H1 (cell line): ENCODE measurements at regions not wholly inside any gene's neighbourhood (a gene's known extent, or its start where the extent isn't known, plus 50 kb on each side); places are given as distances from the start of the nearest gene placed in this dataset.

Experiments
- CTCF ChIA-PET: fragments of 300-600 bp; sonication (Branson Sonifier 250); formaldehyde crosslinking; loops from one replicate; lab custom pipeline; 2021; ENCODE audit not compliant: partially characterized antibody; lab: Charles Lee
- POLR2A ChIA-PET: fragments of 300-600 bp; sonication (Branson Sonifier 250); formaldehyde crosslinking; loops from one replicate; lab custom pipeline; 2021; ENCODE audit warnings: inconsistent platforms; ENCODE audit not compliant: partially characterized antibody; lab: Charles Lee
- DNase-seq, 2 experiments: peaks; one replicate each; pipeline versions ENCODE4 v3.0.0 to v3.0.0-alpha.2; 2010 to 2022; ENCODE audit warnings: low spot score in 2 of 2, low read depth in 1 of 2, mixed read lengths in 1 of 2
- FAIRE-seq: peaks from 2 replicates; lab custom pipeline; 2011; peaks lifted over from hg19 to GRCh38; lab: Jason Lieb, UNC
- H2AFZ ChIP-seq: 2 replicates; pipeline ENCODE4 v1.8.1; 2012; ENCODE audit warnings: low read length, inconsistent platforms
- H2AK5ac ChIP-seq: 2 replicates; pipeline ENCODE4 v1.6.1; 2013; ENCODE audit warnings: low read depth, low read length
- H2BK120ac ChIP-seq: replicated peaks from 2 replicates; pipeline ENCODE3; 2013; ENCODE audit warnings: low read depth, low read length, inconsistent platforms
- H2BK12ac ChIP-seq: 2 replicates; pipeline ENCODE4 v1.6.1; 2013; ENCODE audit warnings: low read depth, low read length
- H2BK15ac ChIP-seq: 2 replicates; pipeline ENCODE4 v1.6.1; 2013; ENCODE audit warnings: low read length
- H2BK20ac ChIP-seq: 2 replicates; pipeline ENCODE4 v1.6.1; 2013; ENCODE audit warnings: low read length
- H2BK5ac ChIP-seq: 2 replicates; pipeline ENCODE4 v1.6.1; 2013; ENCODE audit warnings: low read depth, low read length
- H3K14ac ChIP-seq: 2 replicates; pipeline ENCODE4 v1.6.1; 2013; ENCODE audit warnings: inconsistent platforms; ENCODE audit not compliant: insufficient read length
- H3K18ac ChIP-seq: 2 replicates; pipeline ENCODE4 v1.6.1; 2013; ENCODE audit warnings: low read length; ENCODE audit errors: extremely low read depth
- H3K23ac ChIP-seq: 2 replicates; pipeline ENCODE4 v1.6.1; 2013; ENCODE audit warnings: inconsistent platforms; ENCODE audit not compliant: insufficient read length
- H3K23me2 ChIP-seq: 2 replicates; pipeline ENCODE4 v1.6.1; 2013; ENCODE audit warnings: low read depth, low read length
- H3K27ac ChIP-seq: 2 replicates; pipeline ENCODE4 v1.6.1; 2011; ENCODE audit warnings: low read depth, low read length, inconsistent platforms
- H3K27me3 ChIP-seq, 4 experiments: replicated peaks in 1 of 4; 1 replicate in 1 of 4; 2 replicates in 3 of 4; pipeline versions ENCODE4 v1.6.1 to v1.8.1; 2011 to 2013; ENCODE audit warnings: low read length in 3 of 4, mild to moderate bottlenecking in 3 of 4, inconsistent platforms in 2 of 4, mixed read lengths in 2 of 4, moderate library complexity in 1 of 4; ENCODE audit not compliant: control insufficient read depth in 3 of 4, insufficient read depth in 3 of 4; ENCODE audit errors: extremely low read depth in 1 of 4
- H3K36me3 ChIP-seq, 4 experiments: 2 replicates each; pipeline versions ENCODE4 v1.6.1 to v1.8.1; 2011 to 2013; ENCODE audit warnings: mild to moderate bottlenecking in 4 of 4, low read length in 3 of 4, moderate library complexity in 2 of 4, control low read depth in 1 of 4, inconsistent platforms in 1 of 4; ENCODE audit not compliant: insufficient read depth in 4 of 4, control insufficient read depth in 2 of 4
- H3K4ac ChIP-seq: replicated peaks from 2 replicates; pipeline ENCODE3; 2013; ENCODE audit warnings: low read length, low read depth, mixed read lengths, inconsistent platforms; ENCODE audit not compliant: insufficient read length
- H3K4me1 ChIP-seq, 4 experiments: replicated peaks in 1 of 4; 1 replicate in 1 of 4; 2 replicates in 3 of 4; pipeline versions ENCODE4 v1.6.1 to v1.8.1; 2011 to 2013; ENCODE audit warnings: low read length in 3 of 4, inconsistent platforms in 2 of 4, mixed read lengths in 1 of 4; ENCODE audit not compliant: insufficient read depth in 4 of 4, control insufficient read depth in 3 of 4
- H3K4me2 ChIP-seq, 2 experiments: 2 replicates each; pipeline versions ENCODE4 v1.6.1 to v1.8.1; 2011 to 2013; ENCODE audit warnings: low read depth in 2 of 2, low read length in 2 of 2, control low read depth in 1 of 2, inconsistent platforms in 1 of 2, mild to moderate bottlenecking in 1 of 2; ENCODE audit not compliant: insufficient read depth in 1 of 2
- H3K4me3 ChIP-seq, 4 experiments: fragments of 200-600, 300-600 bp in 1 of 4; sonication (generic), shearing (Covaris generic), sonication (Bioruptor Twin) in 1 of 4; 2 replicates each; pipeline versions ENCODE4 v1.5.1 to v1.8.1; 2011 to 2016; ENCODE audit warnings: low read length in 4 of 4, low read depth in 3 of 4, control low read depth in 2 of 4, inconsistent platforms in 2 of 4, mild to moderate bottlenecking in 2 of 4, mixed read lengths in 1 of 4, moderate library complexity in 1 of 4; ENCODE audit not compliant: insufficient read depth in 2 of 4; ENCODE audit errors: extremely low read depth in 1 of 4
- H3K56ac ChIP-seq: replicated peaks from 2 replicates; pipeline ENCODE3; 2013; ENCODE audit warnings: low read depth, mild to moderate bottlenecking, mixed read lengths, low read length, inconsistent platforms; ENCODE audit not compliant: insufficient read length
- H3K79me1 ChIP-seq: 2 replicates; pipeline ENCODE4 v1.6.1; 2013; ENCODE audit warnings: low read depth, low read length, control low read depth
- H3K79me2 ChIP-seq, 2 experiments: 2 replicates each; pipeline versions ENCODE4 v1.6.1 to v1.8.1; 2012 to 2013; ENCODE audit warnings: low read length in 2 of 2, mild to moderate bottlenecking in 2 of 2, inconsistent platforms in 1 of 2; ENCODE audit not compliant: insufficient read depth in 2 of 2, control insufficient read depth in 1 of 2
- H3K9ac ChIP-seq, 4 experiments: replicated peaks in 1 of 4; 1 replicate in 1 of 4; 2 replicates in 3 of 4; pipeline versions ENCODE4 v1.6.1 to v1.8.1; 2011 to 2013; ENCODE audit warnings: low read depth in 3 of 4, low read length in 3 of 4, control low read depth in 2 of 4, mild to moderate bottlenecking in 2 of 4, moderate library complexity in 2 of 4, inconsistent platforms in 1 of 4; ENCODE audit errors: extremely low read depth in 1 of 4
- H3K9me3 ChIP-seq, 2 experiments: 2 replicates each; pipeline versions ENCODE4 v1.6.1 to v1.8.1; 2012 to 2013; ENCODE audit warnings: mild to moderate bottlenecking in 2 of 2, moderate library complexity in 2 of 2, control low read depth in 1 of 2, inconsistent platforms in 1 of 2, low read depth in 1 of 2, low read length in 1 of 2, mixed read lengths in 1 of 2; ENCODE audit not compliant: insufficient read depth in 2 of 2
- H4K20me1 ChIP-seq, 2 experiments: replicated peaks in 1 of 2; 2 replicates each; pipeline versions ENCODE3 to v1.8.1; 2011 to 2013; ENCODE audit warnings: inconsistent platforms in 2 of 2, low read length in 2 of 2, mild to moderate bottlenecking in 1 of 2; ENCODE audit not compliant: insufficient read depth in 2 of 2, control insufficient read depth in 1 of 2
- H4K5ac ChIP-seq: 2 replicates; pipeline ENCODE4 v1.6.1; 2013; ENCODE audit warnings: low read length, low read depth, mixed read lengths, inconsistent platforms; ENCODE audit not compliant: insufficient read length
- H4K8ac ChIP-seq: 2 replicates; pipeline ENCODE4 v1.8.0; 2013; ENCODE audit warnings: mild to moderate bottlenecking, moderate library complexity, low read length, inconsistent platforms; ENCODE audit not compliant: insufficient read depth; ENCODE audit errors: extremely low read depth
- H4K91ac ChIP-seq: replicated peaks from 2 replicates; pipeline ENCODE3; 2013; ENCODE audit warnings: low read length, mixed read lengths, inconsistent platforms; ENCODE audit not compliant: insufficient read length
- CTCF ChIP-seq, 3 experiments: IDR thresholded peaks; 1 replicate in 2 of 3; 2 replicates in 1 of 3; pipeline versions ENCODE4 v1.5.1 to v1.6.1; 2011; ENCODE audit warnings: low read length in 3 of 3, mild to moderate bottlenecking in 3 of 3, inconsistent platforms in 2 of 3, low read depth in 1 of 3, moderate library complexity in 1 of 3; ENCODE audit not compliant: insufficient read depth in 1 of 3; ENCODE audit errors: control extremely low read depth in 1 of 3
- E2F6 ChIP-seq: IDR thresholded peaks from 2 replicates; pipeline ENCODE4 v1.6.1; 2012; ENCODE audit warnings: inconsistent platforms
- RAD21 ChIP-seq, 2 experiments: IDR thresholded peaks in 1 of 2; conservative IDR thresholded peaks in 1 of 2; 2 replicates each; pipeline ENCODE4 v1.6.1; 2011; ENCODE audit warnings: low read depth in 2 of 2, low read length in 2 of 2, improper control_type of control experiment in 1 of 2, inconsistent platforms in 1 of 2, mild to moderate bottlenecking in 1 of 2, moderate library complexity in 1 of 2
- SP1 ChIP-seq: IDR thresholded peaks from 2 replicates; pipeline ENCODE4 v1.6.1; 2011; ENCODE audit warnings: low read depth, low read length
- whole genome bisulfite sequencing, 2 experiments: shearing (Covaris generic) in 1 of 2; methylation state at CpG; one replicate each; pipeline versions ENCODE4 v1.1.6 to v1.1.7; 2013 to 2015; ENCODE audit warnings: low lambda C conversion rate in 2 of 2, mixed read lengths in 2 of 2, inconsistent platforms in 1 of 2, low coverage in 1 of 2, missing lambda C conversion rate in 1 of 2; ENCODE audit not compliant: insufficient replicate concordance in 2 of 2, insufficient coverage in 1 of 2, insufficient read length in 1 of 2; ENCODE audit errors: extremely low coverage in 1 of 2, missing lambda C conversion rate in 1 of 2; 5-methylcytosine and 5-hydroxymethylcytosine counted together

- no peak overlapping the region for H2BK20ac ChIP-seq
- CTCF ChIA-PET = interaction anchor here (0.7 to 1.8 kb wide), 5 partner anchors 11 to 82 kb away, joined by 3 to 5 read pairs (median 3); no protein-coding TSS in a partner anchor
- TF ChIP-seq SP1 (no peak), CTCF (IDR thresholded peaks at IDR 0.05; ENCODE audit: control extremely low read depth in 1 of 3, insufficient read depth in 1 of 3, low read depth in 1 of 3, low read length in 3 of 3) (peak; percentile 12 to 24 (median 16); a peak in 3 of 4 replicates), RAD21 (IDR thresholded peaks at IDR 0.05 in 1 of 2, conservative IDR thresholded peaks at IDR 0.05 in 1 of 2; ENCODE audit: low read depth in 2 of 2, low read length in 2 of 2) (peak; percentile 23 to 45; a peak in 3 of 4 replicates), E2F6 (no peak)
- FAIRE-seq (no peak), DNase-seq (no peak)
- no peaks in the 10 kb centered on the region for H3K79me1 ChIP-seq
- 0 out of 2 replicates have a peak overlapping the region, but pooled peaks have one; percentile 6 for H2AFZ ChIP-seq
- POLR2A ChIA-PET = no interaction called here
- H3K23ac ChIP-seq = no peak overlapping the region
- H3K4me3 ChIP-seq = no peak overlapping the region
- H3K27ac ChIP-seq = no peak overlapping the region
- H4K91ac ChIP-seq = no peak overlapping the region
- no peaks in the 10 kb centered on the region for H4K20me1 ChIP-seq
- no peak overlapping the region for H2BK120ac ChIP-seq
- WGBS, 2 experiments = 89% methylated on average over 8 of the region's 8 CpGs; no CpG with 5 or more reads in 1 of the 2 experiments
- H3K56ac ChIP-seq = no peak overlapping the region
- no peaks in the 10 kb centered on the region for H3K23me2 ChIP-seq
- no peak overlapping the region for H3K9ac ChIP-seq
- H4K8ac ChIP-seq = no peak overlapping the region
- H2BK12ac ChIP-seq = no peak overlapping the region
- H3K4ac ChIP-seq = no peak overlapping the region
- H3K79me2 ChIP-seq = no peaks in the 10 kb centered on the region
- H4K5ac ChIP-seq = no peak overlapping the region
- H3K9me3 ChIP-seq = no peaks in the 10 kb centered on the region
- no peak overlapping the region for H3K4me2 ChIP-seq
- no peak overlapping the region for H3K14ac ChIP-seq
- no peak overlapping the region for H2BK15ac ChIP-seq
- no peaks in the 10 kb centered on the region for H3K36me3 ChIP-seq
- H2BK5ac ChIP-seq = no peak overlapping the region
- no peak overlapping the region for H3K18ac ChIP-seq
- no peak overlapping the region for H2AK5ac ChIP-seq
- H3K27me3 ChIP-seq = no peaks in the 10 kb centered on the region; a peak in 1 of 7 replicates
- H3K4me1 ChIP-seq = peaks cover 0 to 4% (median under 1%) of the 10 kb centered on the region in 4 experiments; a peak in 1 of 7 replicates
These were observed 57.8 kb upstream of the CTBP2 start for GRCh38 chr10:125217990-125218675.
